Spleen (tissue), 11 donors: ENCODE measurements at regions not wholly inside any gene's neighbourhood (a gene's known extent, or its start where the extent isn't known, plus 50 kb on each side); places are given as distances from the start of the nearest gene placed in this dataset.

Source experiments
- DNase-seq: peaks from one replicate; pipeline ENCODE4 v3.0.0-alpha.2; 2020
- H3K27ac ChIP-seq, 8 donors: fragments of 200-600 bp; sonication (generic) in 7 of 8; 1 replicate in 4 of 8; 2 replicates in 4 of 8; pipeline versions ENCODE4 v1.5.0 to v1.8.0; 2016 to 2021; ENCODE audit warnings: inconsistent platforms in 4 of 8, mild to moderate bottlenecking in 4 of 8, moderate library complexity in 1 of 8
- H3K27me3 ChIP-seq, 7 donors: fragments of 200-600 bp; sonication (generic) in 6 of 7; replicated peaks in 1 of 7; 1 replicate in 4 of 7; 2 replicates in 3 of 7; pipeline versions ENCODE4 v1.5.0 to v1.8.0; 2016 to 2021; ENCODE audit warnings: inconsistent platforms in 3 of 7, mild to moderate bottlenecking in 1 of 7
- H3K36me3 ChIP-seq, 6 donors: fragments of 200-600 bp; sonication (generic) in 5 of 6; 1 replicate in 4 of 6; 2 replicates in 2 of 6; pipeline versions ENCODE4 v1.5.0 to v1.8.0; 2016 to 2021; ENCODE audit warnings: inconsistent platforms in 2 of 6
- H3K4me1 ChIP-seq, 6 donors: fragments of 200-600 bp; sonication (generic) in 5 of 6; 1 replicate in 3 of 6; 2 replicates in 3 of 6; pipeline versions ENCODE4 v1.5.0 to v1.8.0; 2016 to 2021; ENCODE audit warnings: inconsistent platforms in 3 of 6
- H3K4me3 ChIP-seq, 8 donors: fragments of 200-600 bp; sonication (generic) in 7 of 8; 1 replicate in 4 of 8; 2 replicates in 4 of 8; pipeline versions ENCODE4 v1.5.0 to v1.8.0; 2016 to 2021; ENCODE audit warnings: inconsistent platforms in 4 of 8, mild to moderate bottlenecking in 4 of 8, moderate library complexity in 2 of 8
- H3K9me3 ChIP-seq, 8 donors: fragments of 200-600 bp; sonication (generic) in 7 of 8; 1 replicate in 4 of 8; 2 replicates in 4 of 8; pipeline versions ENCODE4 v1.5.0 to v1.8.0; 2016 to 2021; ENCODE audit warnings: inconsistent platforms in 4 of 8
- POLR2A ChIP-seq, 3 donors: fragments of 450-650 bp; IDR thresholded peaks; one replicate each; pipeline ENCODE4 v1.5.1; 2017; ENCODE audit warnings: antibody characterized with exemption in 3 of 3, mild to moderate bottlenecking in 1 of 3
- POLR2AphosphoS5 ChIP-seq, 3 donors: sonication (generic); formaldehyde crosslinking; IDR thresholded peaks; one replicate each; pipeline ENCODE4 v1.5.1; 2017; ENCODE audit warnings: antibody characterized with exemption in 3 of 3
- WGBS, 5 donors: extraction: QIAGEN DNeasy Blood & Tissue Kit in 3 of 5; methylation state at CpG; one replicate each; pipeline versions ENCODE4 v1.1.5 to v1.1.7; 2013 to 2018; 5-methylcytosine and 5-hydroxymethylcytosine counted together
- intact Hi-C: fragments of 100-400 bp; cut with DNase I; formaldehyde crosslinking; loops from one replicate; pipeline ENCODE4 v1.15.0; 2023; ENCODE audit warnings: low total_unique reads
- TF ChIP-seq, protein P1 (sequence below), 11 experiments: fragments of 200-600 bp in 7 of 11; fragments of 450-650 bp in 4 of 11; sonication (generic) in 4 of 11; IDR thresholded peaks in 8 of 11; conservative IDR thresholded peaks in 3 of 11; 1 replicate in 7 of 11; 2 replicates in 4 of 11; pipeline versions ENCODE4 v1.4.0 to v1.8.0; 2016 to 2021; ENCODE audit warnings: antibody characterized with exemption in 11 of 11, inconsistent platforms in 4 of 11, mild to moderate bottlenecking in 1 of 11
- donor health status: healthy with polysubstance abuse.
- donor health status: DM: no; HTN: no; CAD: no; lungs with moderate emphysema.
- donor health status: DM: no; HTN: no; CAD: no.
- donor health status: Bipolar disorder and iron deficiency.
- donor health status: healthy.
- donor health status: DM: no; HTN: no; CAD: no.
- donor health status: DM: yes; HTN: yes; CAD: no.

- no peaks in the 10 kb centered on the region for H3K9me3 ChIP-seq
- no peak for TF ChIP-seq POLR2AphosphoS5 (IDR thresholded peaks at IDR 0.05)
- TF ChIP-seq, protein P1, sequence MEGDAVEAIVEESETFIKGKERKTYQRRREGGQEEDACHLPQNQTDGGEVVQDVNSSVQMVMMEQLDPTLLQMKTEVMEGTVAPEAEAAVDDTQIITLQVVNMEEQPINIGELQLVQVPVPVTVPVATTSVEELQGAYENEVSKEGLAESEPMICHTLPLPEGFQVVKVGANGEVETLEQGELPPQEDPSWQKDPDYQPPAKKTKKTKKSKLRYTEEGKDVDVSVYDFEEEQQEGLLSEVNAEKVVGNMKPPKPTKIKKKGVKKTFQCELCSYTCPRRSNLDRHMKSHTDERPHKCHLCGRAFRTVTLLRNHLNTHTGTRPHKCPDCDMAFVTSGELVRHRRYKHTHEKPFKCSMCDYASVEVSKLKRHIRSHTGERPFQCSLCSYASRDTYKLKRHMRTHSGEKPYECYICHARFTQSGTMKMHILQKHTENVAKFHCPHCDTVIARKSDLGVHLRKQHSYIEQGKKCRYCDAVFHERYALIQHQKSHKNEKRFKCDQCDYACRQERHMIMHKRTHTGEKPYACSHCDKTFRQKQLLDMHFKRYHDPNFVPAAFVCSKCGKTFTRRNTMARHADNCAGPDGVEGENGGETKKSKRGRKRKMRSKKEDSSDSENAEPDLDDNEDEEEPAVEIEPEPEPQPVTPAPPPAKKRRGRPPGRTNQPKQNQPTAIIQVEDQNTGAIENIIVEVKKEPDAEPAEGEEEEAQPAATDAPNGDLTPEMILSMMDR (IDR thresholded peaks at IDR 0.05 in 8 of 11, conservative IDR thresholded peaks at IDR 0.05 in 3 of 11) = no peak
- TF ChIP-seq POLR2A (IDR thresholded peaks at IDR 0.05) = no peak
- 69 to 84% (median 82%) methylated on average over 4 of the region's 4 CpGs for WGBS, 5 donors
Observed at GRCh38 chr6:56775498-56776166, 132.9 kb upstream of the DST start.

GRCh38 chr6:56772737-56773184 lies 130.1 kb upstream of the DST start:
- Histone ChIP-seq H3K36me3 (no peaks in the 10 kb centered on the region), H3K27ac (no peak overlapping the region), H3K27me3 (no peaks in the 10 kb centered on the region), H3K4me1 (peaks cover 0 to 3% (median 0%) of the 10 kb centered on the region in 6 donors), H3K9me3 (no peaks in the 10 kb centered on the region), H3K4me3 (no peak overlapping the region)
- intact Hi-C loops = no loop called here
- no peak for DNase-seq
- WGBS, 5 donors = 86 to 100% (median 94%) methylated on average over 1 of the region's 1 CpG
- no peak for TF ChIP-seq POLR2AphosphoS5 (IDR thresholded peaks at IDR 0.05)
- TF ChIP-seq POLR2A (IDR thresholded peaks at IDR 0.05) = no peak

More at GRCh38 chr6:56775498-56776166, 132.9 kb upstream of the DST start:
- H3K27ac ChIP-seq = no peak overlapping the region
- DNase-seq = no peak
- intact Hi-C loops = no loop called here
- no peaks in the 10 kb centered on the region for H3K27me3 ChIP-seq
- H3K4me3 ChIP-seq = no peak overlapping the region
- H3K4me1 ChIP-seq = peaks cover 0 to 3% (median 0%) of the 10 kb centered on the region in 6 donors
- no peaks in the 10 kb centered on the region for H3K36me3 ChIP-seq

DNA sequence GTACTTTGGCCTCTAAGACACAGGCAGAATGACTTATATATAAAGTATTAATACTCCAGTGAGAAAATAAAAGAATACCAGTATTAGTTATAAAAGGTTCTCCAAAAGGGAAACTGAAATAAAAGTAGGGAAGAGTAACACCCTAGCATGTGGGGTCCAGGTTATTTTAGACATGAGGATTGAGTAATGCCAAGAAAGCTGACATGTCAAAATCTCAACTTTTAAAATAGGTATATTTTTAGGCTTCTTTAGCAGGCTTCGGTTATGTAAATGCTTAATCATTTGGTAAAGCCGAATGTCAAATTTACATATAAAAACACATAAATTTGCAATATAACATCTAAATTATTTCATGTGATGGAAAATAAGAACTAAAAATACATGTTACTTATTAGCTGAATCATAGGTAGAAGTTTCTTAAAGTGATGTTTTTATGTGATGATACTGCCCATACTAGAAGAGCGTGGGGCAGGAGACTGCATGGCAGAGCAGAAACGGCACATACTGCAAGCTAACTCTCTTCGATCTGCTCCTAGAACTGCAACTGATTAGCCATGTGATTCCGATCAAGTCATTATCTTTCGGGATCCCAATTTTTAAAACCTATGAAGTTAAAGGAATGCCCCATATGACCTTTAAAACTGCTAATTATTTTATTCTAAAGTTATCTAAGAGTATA lies 129.4 kb upstream of the DST start:
- Histone ChIP-seq H3K9me3 (no peaks in the 10 kb centered on the region), H3K4me1 (peaks cover 0 to 3% (median 0%) of the 10 kb centered on the region in 6 donors), H3K36me3 (no peaks in the 10 kb centered on the region), H3K27ac (no peak overlapping the region), H3K4me3 (no peak overlapping the region), H3K27me3 (no peaks in the 10 kb centered on the region)
- no peak for DNase-seq
- TF ChIP-seq POLR2A (IDR thresholded peaks at IDR 0.05) = no peak
- TF ChIP-seq, protein P1 (IDR thresholded peaks at IDR 0.05 in 8 of 11, conservative IDR thresholded peaks at IDR 0.05 in 3 of 11) = no peak
- TF ChIP-seq POLR2AphosphoS5 (IDR thresholded peaks at IDR 0.05) = no peak
- 88 to 95% (median 92%) methylated on average over 7 of the region's 7 CpGs for WGBS, 5 donors
- intact Hi-C loops = no loop called here

DNA sequence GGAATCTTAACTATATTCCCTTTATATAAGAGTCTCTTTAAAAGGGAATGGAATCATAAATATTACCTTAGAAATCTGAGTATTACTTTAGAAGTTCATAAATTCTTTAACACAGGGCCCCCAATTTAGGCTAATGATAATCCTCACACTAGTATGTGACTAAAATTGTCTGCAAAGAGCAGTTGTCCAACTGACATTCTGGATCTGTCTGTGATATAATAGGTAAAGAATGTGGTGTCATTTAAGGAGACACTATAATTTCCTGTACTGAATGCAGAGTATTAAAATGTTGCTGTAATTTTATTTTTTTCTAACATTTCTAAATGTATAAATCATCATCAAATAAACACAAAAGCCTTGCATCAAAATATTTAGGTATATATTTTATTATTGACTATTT lies 128.5 kb upstream of the DST start:
- TF ChIP-seq, protein P1 (IDR thresholded peaks at IDR 0.05 in 8 of 11, conservative IDR thresholded peaks at IDR 0.05 in 3 of 11) = no peak
- no peak for TF ChIP-seq POLR2A (IDR thresholded peaks at IDR 0.05)
- no peak for TF ChIP-seq POLR2AphosphoS5 (IDR thresholded peaks at IDR 0.05)
- no peaks in the 10 kb centered on the region for H3K27me3 ChIP-seq
- peaks cover 0 to 4% (median 0%) of the 10 kb centered on the region in 6 donors for H3K4me1 ChIP-seq
- DNase-seq = no peak
- intact Hi-C loops = no loop called here
- H3K27ac ChIP-seq = no peak overlapping the region
- H3K36me3 ChIP-seq = no peaks in the 10 kb centered on the region
- no peak overlapping the region for H3K4me3 ChIP-seq
- no peaks in the 10 kb centered on the region for H3K9me3 ChIP-seq
